ENCODE measurements at regions not wholly inside any gene's neighbourhood (a gene's known extent, or its start where the extent isn't known, plus 50 kb on each side); places are given as distances from the start of the nearest gene placed in this dataset.
A peak's percentile ranks its signal among the peaks of the same experiment; 100 is the strongest.

GRCh38 chr3:177283983-177284382, 86.7 kb upstream of the TBL1XR1 start:
- ChIA-PET CTCF (no interaction called here), POLR2A (no interaction called here)
- Mint-ChIP-seq H3K9me3 (ENCODE audit: unreplicated experiment) (no peaks in the 10 kb centered on the region), H3K27ac (ENCODE audit: low read depth, unreplicated experiment) (no peak overlapping the region), H3K4me3 (ENCODE audit: unreplicated experiment) (no peak overlapping the region), H3K4me1 (ENCODE audit: insufficient read depth, unreplicated experiment) (peaks cover 11% of the 10 kb centered on the region), H3K27me3 (ENCODE audit: insufficient read depth, unreplicated experiment) (no peaks in the 10 kb centered on the region), H3K36me3 (ENCODE audit: insufficient read depth, unreplicated experiment) (no peaks in the 10 kb centered on the region)
- no TSS peak for BruUV-seq (replicated peaks)
- intact Hi-C loops (cut with micrococcal nuclease): no loop called here
- no peak for DNase-seq (ENCODE audit: unreplicated experiment)
- TF ChIP-seq, protein P1, sequence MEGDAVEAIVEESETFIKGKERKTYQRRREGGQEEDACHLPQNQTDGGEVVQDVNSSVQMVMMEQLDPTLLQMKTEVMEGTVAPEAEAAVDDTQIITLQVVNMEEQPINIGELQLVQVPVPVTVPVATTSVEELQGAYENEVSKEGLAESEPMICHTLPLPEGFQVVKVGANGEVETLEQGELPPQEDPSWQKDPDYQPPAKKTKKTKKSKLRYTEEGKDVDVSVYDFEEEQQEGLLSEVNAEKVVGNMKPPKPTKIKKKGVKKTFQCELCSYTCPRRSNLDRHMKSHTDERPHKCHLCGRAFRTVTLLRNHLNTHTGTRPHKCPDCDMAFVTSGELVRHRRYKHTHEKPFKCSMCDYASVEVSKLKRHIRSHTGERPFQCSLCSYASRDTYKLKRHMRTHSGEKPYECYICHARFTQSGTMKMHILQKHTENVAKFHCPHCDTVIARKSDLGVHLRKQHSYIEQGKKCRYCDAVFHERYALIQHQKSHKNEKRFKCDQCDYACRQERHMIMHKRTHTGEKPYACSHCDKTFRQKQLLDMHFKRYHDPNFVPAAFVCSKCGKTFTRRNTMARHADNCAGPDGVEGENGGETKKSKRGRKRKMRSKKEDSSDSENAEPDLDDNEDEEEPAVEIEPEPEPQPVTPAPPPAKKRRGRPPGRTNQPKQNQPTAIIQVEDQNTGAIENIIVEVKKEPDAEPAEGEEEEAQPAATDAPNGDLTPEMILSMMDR (IDR thresholded peaks at IDR 0.05; ENCODE audit: unreplicated experiment): no peak

DNA sequence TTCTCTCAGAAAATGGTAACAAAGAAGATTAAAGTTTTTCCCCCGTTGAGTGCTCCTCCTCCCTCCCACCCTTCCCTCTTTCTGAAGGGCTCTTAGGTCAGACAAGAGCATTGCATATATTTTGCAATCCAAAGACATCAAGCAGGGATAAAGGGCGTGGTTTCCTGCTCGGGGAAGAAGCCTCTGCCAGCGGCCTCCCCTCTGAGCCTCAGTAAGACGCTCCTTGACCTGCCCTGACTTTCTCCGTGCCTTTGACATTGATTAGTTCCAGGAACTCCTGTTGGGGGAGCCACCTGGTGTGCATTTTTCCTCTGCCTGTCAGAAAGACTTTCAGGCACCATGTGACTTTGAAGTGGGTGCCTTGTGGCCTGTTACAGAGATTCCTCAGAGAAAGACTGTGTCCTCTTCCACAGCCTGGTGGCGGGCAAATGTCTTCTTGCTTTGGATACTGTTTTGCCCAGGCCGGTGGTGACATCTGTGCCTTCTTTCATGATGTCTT, 87.2 kb upstream of the TBL1XR1 start:
- Mint-ChIP-seq H3K4me1 (ENCODE audit: insufficient read depth, unreplicated experiment) (peaks cover 11% of the 10 kb centered on the region), H3K27me3 (ENCODE audit: insufficient read depth, unreplicated experiment) (no peaks in the 10 kb centered on the region), H3K27ac (ENCODE audit: low read depth, unreplicated experiment) (no peak overlapping the region), H3K9me3 (ENCODE audit: unreplicated experiment) (no peaks in the 10 kb centered on the region), H3K4me3 (ENCODE audit: unreplicated experiment) (no peak overlapping the region), H3K36me3 (ENCODE audit: insufficient read depth, unreplicated experiment) (no peaks in the 10 kb centered on the region)
- intact Hi-C loops (cut with micrococcal nuclease): no loop called here
- TF ChIP-seq, protein P1 (IDR thresholded peaks at IDR 0.05; ENCODE audit: unreplicated experiment): no peak
- CTCF ChIA-PET: no interaction called here
- no TSS peak for BruUV-seq (replicated peaks)
- peak; percentile 78 for DNase-seq (ENCODE audit: unreplicated experiment)
- POLR2A ChIA-PET: no interaction called here

DNA sequence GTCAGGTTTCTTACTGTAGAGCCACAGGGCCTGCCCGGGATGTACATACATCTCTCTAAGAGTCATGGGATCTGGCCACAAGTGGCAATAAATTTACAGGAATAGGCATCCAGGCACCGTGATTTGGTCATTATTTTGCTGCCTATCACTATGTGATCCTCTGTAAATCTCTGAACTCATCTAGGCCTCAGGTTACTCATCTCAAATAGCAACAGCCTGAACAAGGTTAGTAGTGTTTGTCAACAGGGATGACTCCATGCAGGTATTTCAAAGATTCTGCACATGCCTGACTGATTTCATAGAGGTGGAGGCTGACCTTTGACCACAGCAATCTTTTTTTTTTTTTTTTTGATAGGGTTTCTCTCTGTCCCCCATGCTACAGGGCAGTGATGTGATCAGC, 88.8 kb upstream of the TBL1XR1 start:
- intact Hi-C loops (cut with micrococcal nuclease): no loop called here
- ChIA-PET CTCF (no interaction called here), POLR2A (no interaction called here)
- Mint-ChIP-seq H3K36me3 (ENCODE audit: insufficient read depth, unreplicated experiment) (no peaks in the 10 kb centered on the region), H3K4me3 (ENCODE audit: unreplicated experiment) (no peak overlapping the region), H3K27ac (ENCODE audit: low read depth, unreplicated experiment) (no peak overlapping the region), H3K4me1 (ENCODE audit: insufficient read depth, unreplicated experiment) (peaks cover 6% of the 10 kb centered on the region), H3K9me3 (ENCODE audit: unreplicated experiment) (no peaks in the 10 kb centered on the region), H3K27me3 (ENCODE audit: insufficient read depth, unreplicated experiment) (no peaks in the 10 kb centered on the region)
- peak; percentile 12 for DNase-seq (ENCODE audit: unreplicated experiment)
- no TSS peak for BruUV-seq (replicated peaks)
- TF ChIP-seq, protein P1 (IDR thresholded peaks at IDR 0.05; ENCODE audit: unreplicated experiment): no peak

- Mint-ChIP-seq H3K36me3 (ENCODE audit: insufficient read depth, unreplicated experiment) (no peaks in the 10 kb centered on the region), H3K4me1 (ENCODE audit: insufficient read depth, unreplicated experiment) (peaks cover 6% of the 10 kb centered on the region), H3K9me3 (ENCODE audit: unreplicated experiment) (no peaks in the 10 kb centered on the region), H3K27ac (ENCODE audit: low read depth, unreplicated experiment) (no peak overlapping the region), H3K4me3 (ENCODE audit: unreplicated experiment) (no peak overlapping the region), H3K27me3 (ENCODE audit: insufficient read depth, unreplicated experiment) (no peaks in the 10 kb centered on the region)
- TF ChIP-seq, protein P1 (IDR thresholded peaks at IDR 0.05; ENCODE audit: unreplicated experiment): no peak
- no peak for DNase-seq (ENCODE audit: unreplicated experiment)
- BruUV-seq (replicated peaks): no TSS peak
- CTCF ChIA-PET: interaction anchor here (0.7 kb wide), 1 partner anchor 14 kb away, joined by 3 read pairs; no protein-coding TSS in a partner anchor
- intact Hi-C loops (cut with micrococcal nuclease): no loop called here
- POLR2A ChIA-PET: interaction anchor here (0.8 kb wide), 1 partner anchor 540 kb away, joined by 3 read pairs; no protein-coding TSS in a partner anchor
Measured at GRCh38 chr3:177287231-177287630, 89.9 kb upstream of the TBL1XR1 start.
